Left hindlimb (tissue), 1 donor: ENCODE measurements at regions not wholly inside any gene's neighbourhood (a gene's known extent, or its start where the extent isn't known, plus 50 kb on each side); places are given as distances from the start of the nearest gene placed in this dataset.

Experiments used
- DNase-seq: peaks from one replicate; pipeline ENCODE4 v3.0.0-alpha.2; 2018

GRCh38 chr12:5232826-5233500 is 189.3 kb downstream of the KCNA5 start:
- DNase-seq = no peak

- DNase-seq = no peak
These were observed 192.5 kb downstream of the KCNA5 start for GRCh38 chr12:5236022-5236640.

DNA sequence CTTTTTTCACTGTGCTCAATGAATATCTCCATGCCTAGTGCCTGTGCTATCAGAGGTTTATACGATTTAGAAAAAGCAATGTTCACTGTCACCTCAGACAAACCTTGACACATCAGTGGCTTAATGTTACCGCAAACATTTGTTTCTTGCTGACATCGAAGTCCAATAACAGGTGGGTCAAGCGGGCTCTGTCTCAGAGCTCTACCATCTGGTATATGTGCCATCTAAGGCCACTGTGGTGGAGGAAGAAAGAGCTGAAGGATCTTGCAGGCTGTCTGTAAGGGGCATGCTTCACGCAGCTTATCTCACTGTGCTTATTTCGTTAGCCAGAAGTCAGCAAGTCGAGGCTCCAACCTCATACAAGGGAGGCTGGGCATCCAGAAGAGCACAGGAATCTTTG is 189.5 kb upstream of the NTF3 start:
- DNase-seq = no peak

DNA sequence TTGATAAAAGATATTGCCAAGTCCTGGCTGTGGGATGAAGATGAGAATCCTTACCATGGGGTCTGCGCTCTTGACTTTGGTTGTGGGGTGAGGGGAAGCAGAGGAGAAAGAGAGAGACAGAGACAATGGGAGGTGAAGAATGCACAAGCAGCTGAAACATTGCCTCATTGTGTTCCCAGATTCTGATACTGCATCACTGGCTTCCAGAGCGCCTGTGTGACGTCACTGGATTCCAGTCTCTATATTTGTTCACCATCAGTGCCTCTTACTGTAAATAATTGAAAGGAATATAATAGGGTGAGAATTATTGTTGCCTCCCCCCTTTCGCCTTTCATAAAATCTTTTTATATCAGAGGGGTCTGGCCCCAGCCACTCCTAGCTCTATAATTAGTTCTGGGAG is 188.9 kb upstream of the NTF3 start:
- no peak for DNase-seq

DNA sequence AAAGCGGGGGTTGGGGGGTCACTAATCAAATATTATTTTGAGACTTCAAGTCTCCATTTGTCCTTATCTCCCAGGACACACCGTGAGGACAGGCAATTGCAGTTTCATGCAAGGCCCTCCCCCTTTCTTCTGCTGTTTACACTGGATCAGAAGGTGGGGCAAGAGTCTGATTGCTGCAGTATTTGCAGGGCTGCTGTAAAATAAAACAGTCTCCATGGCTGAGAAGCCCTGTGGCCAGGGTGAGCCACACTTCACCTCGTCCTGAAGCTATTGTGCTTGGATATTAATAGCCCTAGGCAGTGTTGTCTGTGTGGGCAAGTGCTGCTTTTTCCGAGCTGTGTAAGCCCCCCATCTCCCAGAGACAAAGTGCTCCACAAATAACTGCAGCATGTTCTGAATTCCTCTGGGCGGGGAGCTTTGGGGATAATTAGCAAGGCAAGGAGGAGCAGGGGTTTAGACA is 187.4 kb upstream of the NTF3 start:
- no peak for DNase-seq

GRCh38 chr12:5246196-5246595 is 185.7 kb upstream of the NTF3 start:
- no peak for DNase-seq

GRCh38 chr12:5247144-5247543 is 184.8 kb upstream of the NTF3 start:
- no peak for DNase-seq

GRCh38 chr12:5248230-5248629 is 183.7 kb upstream of the NTF3 start:
- DNase-seq = no peak

GRCh38 chr12:5248999-5249526 is 182.8 kb upstream of the NTF3 start:
- DNase-seq = no peak

GRCh38 chr12:5251092-5251491 is 180.8 kb upstream of the NTF3 start:
- DNase-seq = no peak

- DNase-seq = no peak
These were observed 180.1 kb upstream of the NTF3 start for GRCh38 chr12:5251786-5252185.

DNA sequence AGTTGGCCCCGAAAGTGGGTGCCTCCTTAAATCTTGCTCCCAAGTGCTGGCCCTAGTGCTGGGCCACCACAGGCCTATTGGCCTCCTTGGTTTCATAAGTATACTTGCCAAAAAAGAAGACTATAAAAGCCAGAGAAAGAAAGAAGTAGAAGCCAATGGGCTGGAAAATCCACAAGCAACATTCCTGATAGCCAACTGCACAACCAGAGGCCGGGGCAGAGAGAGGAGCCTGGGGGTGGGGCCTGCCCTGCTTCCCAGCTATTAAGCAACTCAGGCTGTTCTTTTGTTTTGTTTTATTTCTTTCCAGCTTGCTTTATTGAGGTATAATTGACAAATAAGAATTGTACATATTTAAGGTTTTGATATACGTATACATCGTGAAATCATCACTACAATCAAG is 177.2 kb upstream of the NTF3 start:
- DNase-seq = no peak

- no peak for DNase-seq
These were observed 174.0 kb upstream of the NTF3 start for GRCh38 chr12:5257763-5258495.

DNA sequence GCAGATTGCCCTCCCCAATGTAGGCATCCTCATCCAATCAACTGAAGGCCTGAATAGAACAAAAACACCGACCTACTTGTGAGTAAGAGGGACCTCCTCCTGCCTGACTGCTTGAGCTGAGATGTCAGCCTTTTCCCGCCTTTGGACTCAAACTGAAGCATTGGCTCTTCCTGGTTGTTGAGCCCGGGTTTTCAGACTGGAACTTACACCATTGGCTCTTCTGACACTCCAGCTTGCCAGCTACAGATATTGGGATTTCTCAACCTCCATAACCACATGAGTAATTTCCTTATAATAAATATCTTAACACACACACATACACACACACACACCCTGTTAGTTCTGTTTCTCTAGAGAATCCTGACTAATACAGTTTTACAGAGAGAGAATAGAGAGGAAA is 173.4 kb upstream of the NTF3 start:
- peak; percentile 43 for DNase-seq

- no peak for DNase-seq
These were observed 173.0 kb upstream of the NTF3 start for GRCh38 chr12:5258926-5259325.

DNA sequence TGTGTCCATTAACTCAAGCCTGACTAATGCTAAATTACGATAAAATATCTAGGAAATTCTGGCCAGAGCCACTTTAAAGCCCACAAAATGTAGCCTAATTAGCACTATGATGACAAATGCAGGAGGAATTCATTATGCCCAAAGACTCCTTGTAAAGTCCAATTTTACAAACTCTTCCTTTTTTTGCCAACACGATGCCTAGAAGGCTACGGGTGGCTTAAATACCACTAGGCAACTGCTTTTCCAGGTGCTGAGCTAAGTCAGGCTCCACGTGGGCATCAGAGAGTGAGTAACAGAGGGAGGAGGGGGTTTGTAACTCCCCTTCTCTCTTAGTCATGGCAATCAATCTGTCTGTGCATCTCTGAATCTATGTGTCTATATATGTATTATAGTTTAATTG is 172.4 kb upstream of the NTF3 start:
- no peak for DNase-seq

GRCh38 chr12:5260086-5260485 is 171.8 kb upstream of the NTF3 start:
- DNase-seq = no peak

DNA sequence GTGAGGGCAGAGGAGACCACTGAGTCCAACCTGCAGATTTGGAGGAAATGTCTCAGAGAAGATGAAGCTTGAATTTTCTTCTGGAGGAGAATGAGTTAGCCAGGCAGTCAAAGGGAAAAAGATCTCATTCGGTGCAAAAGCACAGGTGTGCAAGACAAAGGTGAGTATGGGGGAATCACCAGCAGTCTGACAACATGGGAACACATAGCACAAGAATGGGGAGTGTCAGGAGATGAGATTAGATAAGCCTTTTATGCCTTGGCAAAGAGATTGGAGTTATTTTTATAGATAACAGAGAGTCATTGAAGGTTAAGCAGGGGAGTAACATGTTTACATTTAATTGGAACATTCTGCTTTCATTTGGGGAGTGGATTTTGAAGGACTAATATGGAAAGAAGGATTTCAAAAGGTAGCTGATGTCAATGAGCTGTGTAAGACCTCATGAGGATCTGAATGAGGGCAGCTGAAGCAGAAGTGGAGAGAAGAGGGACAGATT is 171.3 kb upstream of the NTF3 start:
- DNase-seq = no peak

- DNase-seq = no peak
These were observed 169.5 kb upstream of the NTF3 start for GRCh38 chr12:5262450-5262849.

DNA sequence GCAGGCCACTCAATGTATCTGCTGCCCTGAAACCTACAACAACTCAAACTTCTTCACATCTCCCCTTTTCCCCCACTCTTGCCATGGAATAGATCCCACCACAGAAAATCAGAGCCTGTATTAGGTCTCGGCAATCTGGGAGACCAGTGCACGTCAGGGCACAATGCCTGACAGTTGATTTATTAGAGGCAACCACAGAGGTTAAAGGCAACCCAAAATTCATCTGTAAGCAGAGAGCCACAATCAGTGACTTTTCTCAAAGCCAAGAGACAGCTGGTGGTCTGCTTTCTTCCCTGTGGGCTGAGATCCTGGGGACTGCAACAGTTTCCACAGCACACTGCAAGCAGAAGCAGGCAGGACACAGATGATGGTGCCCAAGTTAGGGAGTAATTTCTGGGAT is 169.0 kb upstream of the NTF3 start:
- DNase-seq = no peak

DNA sequence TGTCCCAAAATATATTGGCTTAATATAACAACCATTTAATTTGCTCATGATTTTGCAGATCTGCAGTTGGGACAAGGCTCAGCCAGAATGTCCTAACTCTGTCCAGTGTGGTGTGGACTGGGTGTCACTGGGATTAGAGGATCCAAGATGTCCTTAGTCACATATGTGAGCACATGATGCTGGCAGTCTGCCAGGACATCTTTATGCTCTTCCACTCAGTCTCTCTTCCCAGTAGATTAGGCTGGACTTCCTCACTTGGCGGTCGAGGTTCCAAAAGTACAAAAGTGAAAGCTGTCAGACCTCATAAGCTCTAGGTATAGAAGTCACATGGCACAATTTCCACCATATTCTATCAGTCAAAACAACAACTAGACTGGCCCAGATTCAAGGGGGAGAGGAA is 167.9 kb upstream of the NTF3 start:
- no peak for DNase-seq

- DNase-seq = no peak
These were observed 164.1 kb upstream of the NTF3 start for GRCh38 chr12:5267603-5268423.
